GM21515 (cell line): ENCODE measurements at regions not wholly inside any gene's neighbourhood (a gene's known extent, or its start where the extent isn't known, plus 50 kb on each side); places are given as distances from the start of the nearest gene placed in this dataset.

Experiments used
- ATAC-seq: cut with Tn5 transposase; IDR thresholded peaks from one replicate; pipeline ENCODE4 v1.9.1; 2021; ENCODE audit not compliant: unreplicated experiment

DNA sequence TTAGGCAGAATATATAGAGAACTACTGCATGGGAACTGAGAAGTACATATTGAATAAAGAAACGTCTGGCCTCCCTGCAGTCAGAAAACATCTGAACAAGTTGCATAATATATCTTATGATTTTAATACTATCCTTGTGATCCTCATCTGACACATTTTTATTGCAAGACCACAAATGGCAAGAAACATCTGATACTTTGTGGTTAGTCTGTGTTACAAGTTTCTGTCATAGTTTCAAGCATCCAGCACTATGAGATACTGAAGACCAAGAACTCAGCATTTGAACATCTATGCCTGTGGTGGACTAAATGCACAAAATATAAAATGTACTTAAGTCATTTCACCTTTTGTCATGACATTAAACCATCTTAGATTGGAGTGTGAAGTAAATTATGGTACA is 1175.8 kb upstream of the MIR17HG start:
- no peak for ATAC-seq

DNA sequence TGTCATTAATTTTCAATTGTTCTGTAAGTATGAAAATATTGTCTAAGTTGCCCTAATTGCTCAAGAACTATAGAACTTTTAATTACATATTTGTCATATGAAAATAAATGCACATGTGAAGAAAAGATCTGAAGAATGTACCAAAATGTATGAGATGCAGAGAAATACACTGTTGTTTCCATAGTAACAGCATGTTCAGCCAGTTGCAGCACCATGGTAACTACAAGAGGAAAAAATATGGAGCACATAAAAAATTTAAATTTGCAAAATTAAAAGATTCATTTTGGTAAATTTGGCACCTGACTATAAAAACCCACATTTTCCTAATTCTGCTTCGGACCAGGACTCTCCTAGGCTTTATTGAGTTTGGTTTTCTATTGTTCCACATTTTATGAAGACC is 1170.0 kb upstream of the MIR17HG start:
- ATAC-seq: no peak

DNA sequence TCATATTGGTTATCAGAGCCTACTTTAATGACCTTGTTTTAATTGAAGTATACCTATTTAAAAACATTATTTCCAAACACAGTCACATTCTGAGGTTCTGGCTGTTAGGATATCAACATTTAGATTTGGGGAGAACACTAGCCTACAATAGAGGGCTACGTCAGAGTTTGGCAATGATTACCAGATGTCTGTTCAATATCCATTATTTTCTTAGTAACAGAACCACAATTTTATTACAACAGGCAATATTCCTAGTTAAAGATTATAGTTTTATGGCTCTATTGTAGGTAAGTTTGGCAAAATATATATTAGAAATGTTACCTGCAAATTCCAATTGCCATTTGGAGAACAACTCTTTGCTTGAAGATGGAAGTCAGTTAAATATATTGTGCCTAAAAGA is 1163.1 kb upstream of the MIR17HG start:
- ATAC-seq: no peak

DNA sequence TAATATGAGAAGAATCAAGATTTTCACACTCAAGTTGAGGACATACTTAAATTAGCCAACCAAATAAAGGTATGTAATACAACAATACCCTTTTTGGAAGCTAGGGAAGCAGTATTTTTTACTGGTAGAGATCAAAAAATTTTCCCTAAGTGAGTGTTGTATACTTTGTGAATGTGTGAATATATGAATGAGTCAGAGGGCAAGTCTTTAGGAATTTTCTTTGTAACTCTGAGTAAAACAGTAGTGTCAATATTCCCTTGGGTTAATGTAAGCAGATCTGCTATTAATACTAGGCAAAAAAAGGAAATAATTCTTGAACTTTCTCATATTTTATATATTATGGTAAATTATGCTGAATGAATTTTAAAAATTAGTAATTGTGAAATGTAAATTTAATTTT is 1161.8 kb upstream of the MIR17HG start:
- ATAC-seq: no peak

DNA sequence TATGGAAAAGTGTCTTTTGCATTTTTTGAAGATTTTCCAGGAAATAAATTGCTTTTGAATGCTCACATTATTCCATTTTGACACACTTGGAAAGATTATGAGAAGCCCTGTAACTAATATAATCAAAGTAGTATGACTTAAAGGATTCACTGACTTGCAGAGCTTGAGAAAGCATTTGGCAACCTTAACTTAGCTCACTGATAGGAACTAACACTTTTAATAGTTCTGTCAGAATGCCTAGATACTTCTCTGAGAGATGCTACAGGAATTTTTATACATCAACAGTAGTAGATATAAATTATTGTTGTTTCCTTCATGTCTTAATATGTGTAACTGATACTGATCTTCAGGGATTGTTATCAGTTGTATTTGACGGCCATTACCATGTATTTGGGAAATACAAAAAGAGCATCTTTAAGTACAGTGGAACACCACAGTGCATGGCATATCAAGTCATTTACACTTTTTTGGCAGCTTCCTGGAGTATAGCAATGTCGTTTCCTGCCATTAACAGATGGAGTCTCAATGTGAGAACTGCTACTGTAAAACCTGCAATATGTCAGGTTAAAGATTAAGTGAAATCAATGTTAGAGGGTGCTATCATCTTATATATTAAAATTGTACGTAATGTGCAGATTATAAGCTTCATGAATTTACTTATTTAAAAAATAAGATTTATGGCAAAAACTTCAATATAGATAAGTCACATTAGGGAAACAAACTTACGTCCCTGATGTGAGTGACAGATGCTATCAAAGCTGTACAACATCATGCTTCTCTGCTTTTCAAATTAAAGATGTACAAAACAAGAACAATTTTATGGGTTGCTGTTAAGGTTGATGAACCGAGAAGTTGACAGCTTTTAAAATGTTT is 1159.8 kb upstream of the MIR17HG start:
- no peak for ATAC-seq

GRCh38 chr13:90188351-90188636 is 1159.2 kb upstream of the MIR17HG start:
- no peak for ATAC-seq

- ATAC-seq: no peak
Measured at GRCh38 chr13:90197722-90198121, 1149.8 kb upstream of the MIR17HG start.

- no peak for ATAC-seq
Measured at GRCh38 chr13:90201202-90201601, 1146.3 kb upstream of the MIR17HG start.

GRCh38 chr13:90201676-90202460 is 1145.6 kb upstream of the MIR17HG start:
- no peak for ATAC-seq

- no peak for ATAC-seq
Measured at GRCh38 chr13:90205081-90205480, 1142.4 kb upstream of the MIR17HG start.

- no peak for ATAC-seq
Measured at GRCh38 chr13:90205911-90206310, 1141.6 kb upstream of the MIR17HG start.

GRCh38 chr13:90217275-90217674 is 1130.2 kb upstream of the MIR17HG start:
- ATAC-seq: no peak

DNA sequence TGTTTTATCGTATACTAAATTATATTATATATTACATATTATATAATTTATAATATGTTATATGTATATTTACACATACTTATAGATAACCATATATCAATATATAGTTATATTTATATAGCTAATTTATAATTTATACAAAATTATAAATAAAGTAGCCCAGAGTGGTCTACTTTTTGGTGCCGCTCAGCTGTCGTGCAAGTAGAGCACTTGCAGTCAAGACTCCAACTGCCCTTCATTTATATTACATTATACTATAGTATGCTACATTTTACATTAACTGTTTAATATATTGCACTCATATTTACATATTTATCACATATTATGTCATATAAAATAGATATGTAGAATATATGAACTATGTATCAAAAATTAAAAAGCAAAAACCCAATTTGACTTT is 1124.7 kb upstream of the MIR17HG start:
- ATAC-seq: no peak

GRCh38 chr13:90230311-90230710 is 1117.2 kb upstream of the MIR17HG start:
- no peak for ATAC-seq

- ATAC-seq: no peak
Measured at GRCh38 chr13:90232291-90232690, 1115.2 kb upstream of the MIR17HG start.

DNA sequence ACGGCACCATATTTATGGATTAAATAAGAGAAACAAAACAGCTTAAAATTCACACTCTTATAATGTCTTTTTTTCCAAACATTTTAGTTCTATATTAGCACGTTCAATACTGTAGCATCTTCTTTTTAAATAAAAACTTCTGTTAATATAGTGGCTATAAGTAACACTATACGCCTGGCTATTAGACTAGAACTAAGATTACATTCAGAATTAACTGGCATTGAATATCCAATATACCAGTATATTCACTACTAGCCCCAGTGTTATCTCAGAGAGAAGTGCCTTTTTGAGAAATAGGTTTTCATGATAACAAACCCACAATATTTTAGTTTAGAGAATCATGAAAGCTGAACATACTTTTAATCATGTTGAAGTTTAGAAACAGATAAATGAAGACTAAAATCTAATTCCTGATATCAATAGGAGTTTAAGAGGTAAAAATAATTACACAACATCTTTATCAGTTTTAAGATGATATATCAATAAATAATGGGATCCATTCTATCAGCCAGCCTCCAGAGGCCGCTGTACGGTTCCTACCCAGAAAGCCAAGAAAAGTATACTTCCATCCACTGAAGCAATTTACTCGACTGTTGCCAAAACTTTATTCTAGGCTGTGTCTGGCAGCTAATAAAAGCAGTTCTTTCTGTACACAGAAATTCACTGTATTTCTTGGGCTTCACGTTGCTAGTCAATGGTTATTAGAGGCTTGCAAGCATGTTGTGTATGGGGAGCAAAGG is 1113.4 kb upstream of the MIR17HG start:
- ATAC-seq: no peak

- ATAC-seq: no peak
Measured at GRCh38 chr13:90237852-90238251, 1109.6 kb upstream of the MIR17HG start.

DNA sequence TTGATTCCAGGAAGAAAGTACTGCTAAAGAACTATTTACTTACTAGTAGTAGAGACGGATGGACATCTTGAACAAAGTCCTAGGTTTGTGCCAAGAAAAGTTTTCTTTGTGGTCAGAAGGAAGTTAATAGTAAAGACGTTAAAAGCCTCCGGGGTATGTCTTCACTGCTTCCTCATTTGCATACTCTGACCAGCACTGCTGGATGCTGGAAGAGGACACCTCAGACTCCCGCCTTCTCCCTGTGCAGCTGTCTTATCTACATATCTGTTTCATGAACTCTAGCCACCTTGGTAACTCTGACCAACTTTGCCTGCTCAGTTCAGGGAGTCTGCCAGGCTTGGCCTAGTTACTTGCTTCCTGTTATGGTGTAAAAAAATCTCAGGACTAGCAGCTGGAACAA is 1109.1 kb upstream of the MIR17HG start:
- ATAC-seq: no peak

DNA sequence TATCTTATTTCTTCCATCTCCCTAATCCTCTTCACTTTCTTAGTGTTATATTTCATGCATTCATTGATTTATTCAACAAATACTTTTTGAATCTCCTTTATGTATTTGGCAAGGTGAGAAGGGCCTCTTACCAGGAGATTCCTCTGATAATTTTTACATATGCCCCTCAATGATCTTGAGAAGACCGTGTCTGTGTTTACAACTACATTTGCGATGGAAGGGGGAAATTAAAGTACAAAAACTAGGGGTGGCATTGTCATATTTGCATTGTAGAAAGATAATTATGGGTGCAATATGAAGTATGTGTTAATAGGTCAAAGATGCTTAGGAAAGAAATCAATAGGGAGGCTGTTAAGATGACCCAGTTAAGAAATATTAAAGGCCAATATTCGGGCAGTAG is 1108.4 kb upstream of the MIR17HG start:
- no peak for ATAC-seq

GRCh38 chr13:90246005-90246404 is 1101.5 kb upstream of the MIR17HG start:
- ATAC-seq: no peak

GRCh38 chr13:90246687-90247345 is 1100.7 kb upstream of the MIR17HG start:
- no peak for ATAC-seq
